ENCODE measurements at regions not wholly inside any gene's neighbourhood (a gene's known extent, or its start where the extent isn't known, plus 50 kb on each side); places are given as distances from the start of the nearest gene placed in this dataset.

DNA sequence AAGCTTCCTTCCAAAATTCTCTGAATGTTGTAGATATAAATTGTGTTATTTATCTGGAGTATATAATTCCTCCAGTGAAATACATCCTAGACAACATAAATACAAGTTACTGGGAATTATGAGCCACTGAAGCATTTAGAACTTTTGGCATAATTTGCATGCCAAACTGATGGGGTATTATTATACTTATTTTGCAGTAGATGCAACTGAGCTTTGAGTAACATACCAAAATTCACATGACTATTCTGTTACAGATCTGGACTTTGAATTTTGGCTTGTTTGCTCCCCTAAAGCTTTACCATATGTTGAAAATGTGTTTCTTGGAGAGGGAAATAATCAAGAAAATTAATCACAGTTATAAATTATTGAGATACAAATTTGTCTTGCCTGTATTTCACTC, 372.5 kb downstream of the CDH11 start:
- TF ChIP-seq POLR2A (IDR thresholded peaks at IDR 0.05), result no peak
- TF ChIP-seq, protein P1, sequence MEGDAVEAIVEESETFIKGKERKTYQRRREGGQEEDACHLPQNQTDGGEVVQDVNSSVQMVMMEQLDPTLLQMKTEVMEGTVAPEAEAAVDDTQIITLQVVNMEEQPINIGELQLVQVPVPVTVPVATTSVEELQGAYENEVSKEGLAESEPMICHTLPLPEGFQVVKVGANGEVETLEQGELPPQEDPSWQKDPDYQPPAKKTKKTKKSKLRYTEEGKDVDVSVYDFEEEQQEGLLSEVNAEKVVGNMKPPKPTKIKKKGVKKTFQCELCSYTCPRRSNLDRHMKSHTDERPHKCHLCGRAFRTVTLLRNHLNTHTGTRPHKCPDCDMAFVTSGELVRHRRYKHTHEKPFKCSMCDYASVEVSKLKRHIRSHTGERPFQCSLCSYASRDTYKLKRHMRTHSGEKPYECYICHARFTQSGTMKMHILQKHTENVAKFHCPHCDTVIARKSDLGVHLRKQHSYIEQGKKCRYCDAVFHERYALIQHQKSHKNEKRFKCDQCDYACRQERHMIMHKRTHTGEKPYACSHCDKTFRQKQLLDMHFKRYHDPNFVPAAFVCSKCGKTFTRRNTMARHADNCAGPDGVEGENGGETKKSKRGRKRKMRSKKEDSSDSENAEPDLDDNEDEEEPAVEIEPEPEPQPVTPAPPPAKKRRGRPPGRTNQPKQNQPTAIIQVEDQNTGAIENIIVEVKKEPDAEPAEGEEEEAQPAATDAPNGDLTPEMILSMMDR (IDR thresholded peaks at IDR 0.05), result no peak
- TF ChIP-seq POLR2AphosphoS5 (IDR thresholded peaks at IDR 0.05), result no peak

Data from prostate gland (tissue), 2 donors.